HepG2 (cell line): ENCODE measurements at regions not wholly inside any gene's neighbourhood (a gene's known extent, or its start where the extent isn't known, plus 50 kb on each side); places are given as distances from the start of the nearest gene placed in this dataset.
"Not testable (repeated sequence)": the region's sequence is repeated elsewhere in the genome, so short reads cannot be mapped to it uniquely, and the experiment has no call there.

ENCODE experiments used
- ATAC-seq: fragments of 200-7000 bp; cut with Tn5 transposase; 3 replicates; pipeline ENCODE4 v1.9.1; 2020; ENCODE audit warnings: mild to moderate bottlenecking, moderate library complexity
- BruUV-seq: library from RNA; stranded (reverse); fragments of 400-500 nt; replicated peaks from 2 replicates; lab custom pipeline; 2021; lab: Mats Ljungman, UMichigan
- CTCF ChIA-PET: fragments of 300-600 bp; formaldehyde crosslinking; extraction: SDS; loops from one replicate; lab custom pipeline; 2021; ENCODE audit warnings: low total read pairs, inconsistent platforms, low intra/inter-chr PET ratio; lab: Yijun Ruan, JAX
- POLR2A ChIA-PET: fragments of 350-600 bp; sonication (Branson Sonifier 250); formaldehyde crosslinking; loops from one replicate; lab custom pipeline; 2020; ENCODE audit warnings: antibody characterized with exemption, inconsistent platforms; lab: Yijun Ruan, JAX
- DNase-seq: peaks from one replicate; pipeline ENCODE4 v3.0.0-alpha.2; 2015; ENCODE audit warnings: low spot score
- FAIRE-seq: peaks from 3 replicates; lab custom pipeline; 2011; peaks lifted over from hg19 to GRCh38; lab: Jason Lieb, UNC
- H2AFZ ChIP-seq: one replicate; pipeline ENCODE4 v1.6.1; 2011; ENCODE audit warnings: low read length, inconsistent platforms
- H3K27ac ChIP-seq: fragments of 300-600 bp; 3 replicates; pipeline ENCODE4 v1.8.0; 2011; ENCODE audit warnings: mixed run types, mild to moderate bottlenecking, mixed read lengths, low read length, inconsistent platforms; ENCODE audit not compliant: insufficient read depth; ENCODE audit errors: extremely low read length
- H3K27me3 ChIP-seq, 2 experiments: fragments of 200-600 bp in 1 of 2; 2 replicates in 1 of 2; 3 replicates in 1 of 2; pipeline versions ENCODE4 v1.6.0 to v1.8.0; 2011; ENCODE audit warnings: low read length in 2 of 2, mild to moderate bottlenecking in 2 of 2, moderate library complexity in 2 of 2, inconsistent platforms in 1 of 2; ENCODE audit not compliant: insufficient read depth in 2 of 2, control insufficient read depth in 1 of 2
- H3K36me3 ChIP-seq, 2 experiments: fragments of 200-600 bp in 1 of 2; replicated peaks in 1 of 2; 2 replicates in 1 of 2; 3 replicates in 1 of 2; pipeline versions ENCODE4 v1.5.1 to v1.8.0; 2011; ENCODE audit warnings: low read length in 2 of 2, inconsistent platforms in 1 of 2; ENCODE audit not compliant: insufficient read depth in 2 of 2, control insufficient read depth in 1 of 2
- H3K4me1 ChIP-seq: 2 replicates; pipeline ENCODE4 v1.5.1; 2012; ENCODE audit warnings: low read length, inconsistent platforms; ENCODE audit not compliant: insufficient read depth
- H3K4me2 ChIP-seq: 2 replicates; pipeline ENCODE4 v1.6.0; 2011; ENCODE audit warnings: low read depth, low read length, inconsistent platforms
- H3K4me3 ChIP-seq, 3 experiments: fragments of 200-600 bp in 1 of 3; sonication (generic), shearing (Covaris generic) in 1 of 3; replicated peaks in 1 of 3; 2 replicates each; pipeline ENCODE4 v1.5.1; 2011 to 2016; ENCODE audit warnings: low read length in 3 of 3, inconsistent platforms in 2 of 3, low read depth in 2 of 3, mild to moderate bottlenecking in 2 of 3, control low read depth in 1 of 3, mixed read lengths in 1 of 3; ENCODE audit not compliant: insufficient read depth in 1 of 3
- H3K79me2 ChIP-seq: one replicate; pipeline ENCODE4 v1.6.1; 2011; ENCODE audit warnings: low read length, inconsistent platforms; ENCODE audit not compliant: insufficient read depth
- H3K9ac ChIP-seq: 2 replicates; pipeline ENCODE4 v1.6.0; 2011; ENCODE audit warnings: mild to moderate bottlenecking, low read depth, low read length, inconsistent platforms; ENCODE audit not compliant: insufficient read depth
- H3K9me3 ChIP-seq: 2 replicates; pipeline ENCODE4 v1.5.1; 2012; ENCODE audit warnings: mild to moderate bottlenecking, low read length
- H4K20me1 ChIP-seq: 2 replicates; pipeline ENCODE4 v1.6.0; 2011; ENCODE audit warnings: inconsistent platforms, mild to moderate bottlenecking, low read length, moderate library complexity; ENCODE audit not compliant: insufficient read depth
- MATR3 ChIP-seq: sonication (generic); formaldehyde crosslinking; IDR thresholded peaks from 2 replicates; pipeline ENCODE4 v1.4.0; 2020; ENCODE audit warnings: missing genetic modification reagents
- NFIB ChIP-seq: sonication (generic); formaldehyde crosslinking; IDR thresholded peaks from 2 replicates; pipeline ENCODE4 v1.9.0; 2021; ENCODE audit warnings: missing genetic modification reagents, mild to moderate bottlenecking, borderline replicate concordance
- SALL1 ChIP-seq: sonication (generic); formaldehyde crosslinking; IDR thresholded peaks from 2 replicates; pipeline ENCODE4 v1.8.0; 2022; ENCODE audit warnings: mild to moderate bottlenecking, missing genetic modification reagents
- STAT5B ChIP-seq: sonication (generic); formaldehyde crosslinking; IDR thresholded peaks from 2 replicates; pipeline ENCODE4 v1.4.0; 2020; ENCODE audit warnings: missing genetic modification reagents
- THAP11 ChIP-seq: IDR thresholded peaks from 2 replicates; pipeline ENCODE4 v1.6.1; 2016; ENCODE audit warnings: missing biosample characterization, missing genetic modification reagents
- U2AF1 ChIP-seq: fragments of 200-400 bp; formaldehyde crosslinking; optimal IDR thresholded peaks from 2 replicates; pipeline ENCODE3; 2017; ENCODE audit warnings: mild to moderate bottlenecking, low read depth, low read length
- ZNF121 ChIP-seq: sonication (generic); formaldehyde crosslinking; IDR thresholded peaks from 2 replicates; pipeline ENCODE4 v1.5.0; 2020; ENCODE audit warnings: mild to moderate bottlenecking, missing genetic modification reagents
- ZNF224 ChIP-seq: sonication (generic); formaldehyde crosslinking; IDR thresholded peaks from 2 replicates; pipeline ENCODE4 v1.5.0; 2020; ENCODE audit warnings: mild to moderate bottlenecking, missing genetic modification reagents
- ZNF367 ChIP-seq: sonication (generic); formaldehyde crosslinking; IDR thresholded peaks from 2 replicates; pipeline ENCODE4 v1.4.0; 2020; ENCODE audit warnings: missing genetic modification reagents, borderline replicate concordance
- ZNF510 ChIP-seq: sonication (generic); formaldehyde crosslinking; IDR thresholded peaks from 2 replicates; pipeline ENCODE4 v1.4.0; 2020; ENCODE audit warnings: low read depth, mild to moderate bottlenecking, missing genetic modification reagents
- ZNF556 ChIP-seq: sonication (generic); formaldehyde crosslinking; IDR thresholded peaks from 2 replicates; pipeline ENCODE4 v1.4.0; 2020; ENCODE audit warnings: mild to moderate bottlenecking, missing genetic modification reagents, borderline replicate concordance
- WGBS: methylation state at CpG from one replicate; pipeline ENCODE4 v1.1.6; 2017; ENCODE audit warnings: low lambda C conversion rate; 5-methylcytosine and 5-hydroxymethylcytosine counted together
- in situ Hi-C: cut with HindIII; loops from 2 replicates; pipeline ENCODE4 v1.10.0; 2017; ENCODE audit warnings: low pct_unique_long_range_greater_than_20kb; ENCODE audit not compliant: extremely low pct_ligation_motif_present
- intact Hi-C: fragments of 100-400 bp; cut with micrococcal nuclease; formaldehyde crosslinking; loops from one replicate; pipeline ENCODE4 v1.10.0; 2022; ENCODE audit not compliant: unreplicated experiment
- TF ChIP-seq, protein P1 (sequence below): sonication (generic); formaldehyde crosslinking; IDR thresholded peaks from 2 replicates; pipeline ENCODE4 v1.5.0; 2020; ENCODE audit warnings: mild to moderate bottlenecking, missing genetic modification reagents
- TF ChIP-seq, protein P2 (sequence below): IDR thresholded peaks from 2 replicates; pipeline ENCODE4 v1.6.1; 2012; ENCODE audit warnings: low read length, improper control_type of control experiment

DNA sequence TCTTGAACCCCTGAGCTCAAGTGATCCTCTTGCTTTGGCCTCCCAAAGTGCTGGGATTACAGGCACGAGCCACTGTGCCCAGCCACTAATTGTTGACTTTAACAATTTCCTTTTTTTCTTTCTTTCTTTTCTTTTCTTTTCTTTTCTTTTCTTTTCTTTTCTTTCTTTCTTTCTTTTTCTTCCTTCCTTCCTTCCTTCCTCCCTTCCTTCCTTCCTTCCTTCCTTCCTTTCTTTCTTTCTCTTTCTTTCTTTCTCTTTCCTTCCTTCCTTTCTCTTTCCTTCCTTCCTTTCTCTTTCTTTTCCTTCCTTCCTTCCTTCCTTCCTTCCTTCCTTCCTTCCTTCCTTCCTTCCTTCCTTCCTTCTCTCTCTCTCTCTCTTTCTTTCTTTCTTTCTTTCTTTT lies 97.7 kb downstream of the TSN start:
- H4K20me1 ChIP-seq, H3K9me3 ChIP-seq, in situ Hi-C loops, intact Hi-C loops, H3K36me3 ChIP-seq, CTCF ChIA-PET, H3K4me2 ChIP-seq, ATAC-seq, H3K79me2 ChIP-seq, DNase-seq, FAIRE-seq, H2AFZ ChIP-seq, BruUV-seq, H3K4me1 ChIP-seq, H3K9ac ChIP-seq, POLR2A ChIA-PET, H3K4me3 ChIP-seq, H3K27ac ChIP-seq: not testable (repeated sequence)
- WGBS, result 0% methylated on average over 1 of the region's 1 CpG
- peaks cover 0 to 25% of the 10 kb centered on the region in 2 experiments; a peak in 2 of 5 replicates for H3K27me3 ChIP-seq

DNA sequence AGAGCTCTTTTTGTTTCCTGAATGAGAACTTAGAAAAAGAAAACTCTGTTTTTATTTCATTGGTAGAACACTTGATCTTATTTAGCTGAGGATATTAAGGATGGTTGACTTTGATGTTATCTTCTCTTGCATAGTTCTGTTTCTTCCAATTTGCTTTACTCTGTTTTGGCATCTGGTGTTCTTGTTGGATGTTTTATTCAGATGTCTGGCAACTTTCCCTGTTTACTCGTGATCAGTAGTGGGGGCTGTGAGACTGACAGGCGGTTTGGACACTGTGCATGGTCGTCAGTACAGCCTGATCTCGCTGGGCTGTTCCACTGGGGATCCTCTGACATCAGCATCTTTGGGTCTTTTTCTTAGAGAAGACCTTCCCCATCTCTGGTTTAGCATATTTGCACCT lies 100.1 kb downstream of the TSN start:
- no peak for FAIRE-seq
- H4K20me1 ChIP-seq, result no peaks in the 10 kb centered on the region
- in situ Hi-C loops, result no loop called here
- under 1% methylated on average over 4 of the region's 4 CpGs for WGBS
- H3K4me1 ChIP-seq, result no peaks in the 10 kb centered on the region
- no peak overlapping the region for H3K9ac ChIP-seq
- no peak overlapping the region for H3K4me2 ChIP-seq
- POLR2A ChIA-PET, result no interaction called here
- no peak overlapping the region for H3K4me3 ChIP-seq
- no peak overlapping the region for H3K27ac ChIP-seq
- DNase-seq, result no peak
- H2AFZ ChIP-seq, result no peak overlapping the region
- H3K9me3 ChIP-seq, result no peaks in the 10 kb centered on the region
- BruUV-seq, result no TSS peak
- CTCF ChIA-PET, result no interaction called here
- no peaks in the 10 kb centered on the region for H3K36me3 ChIP-seq
- H3K27me3 ChIP-seq, result peaks cover 0 to 9% of the 10 kb centered on the region in 2 experiments; a peak in 1 of 5 replicates
- no peaks in the 10 kb centered on the region for H3K79me2 ChIP-seq
- intact Hi-C loops, result no loop called here
- ATAC-seq, result no peak
- TF ChIP-seq STAT5B (CRISPR knock-in tag) (no peak), THAP11 (CRISPR knock-in tag) (no peak), NFIB (no peak), ZNF556 (CRISPR knock-in tag) (no peak), U2AF1 (no peak), ZNF367 (CRISPR knock-in tag) (no peak), MATR3 (CRISPR knock-in tag) (no peak), ZNF224 (no peak), SALL1 (CRISPR knock-in tag) (no peak), ZNF121 (CRISPR knock-in tag) (no peak), ZNF510 (CRISPR knock-in tag) (no peak)
- TF ChIP-seq, protein P1, sequence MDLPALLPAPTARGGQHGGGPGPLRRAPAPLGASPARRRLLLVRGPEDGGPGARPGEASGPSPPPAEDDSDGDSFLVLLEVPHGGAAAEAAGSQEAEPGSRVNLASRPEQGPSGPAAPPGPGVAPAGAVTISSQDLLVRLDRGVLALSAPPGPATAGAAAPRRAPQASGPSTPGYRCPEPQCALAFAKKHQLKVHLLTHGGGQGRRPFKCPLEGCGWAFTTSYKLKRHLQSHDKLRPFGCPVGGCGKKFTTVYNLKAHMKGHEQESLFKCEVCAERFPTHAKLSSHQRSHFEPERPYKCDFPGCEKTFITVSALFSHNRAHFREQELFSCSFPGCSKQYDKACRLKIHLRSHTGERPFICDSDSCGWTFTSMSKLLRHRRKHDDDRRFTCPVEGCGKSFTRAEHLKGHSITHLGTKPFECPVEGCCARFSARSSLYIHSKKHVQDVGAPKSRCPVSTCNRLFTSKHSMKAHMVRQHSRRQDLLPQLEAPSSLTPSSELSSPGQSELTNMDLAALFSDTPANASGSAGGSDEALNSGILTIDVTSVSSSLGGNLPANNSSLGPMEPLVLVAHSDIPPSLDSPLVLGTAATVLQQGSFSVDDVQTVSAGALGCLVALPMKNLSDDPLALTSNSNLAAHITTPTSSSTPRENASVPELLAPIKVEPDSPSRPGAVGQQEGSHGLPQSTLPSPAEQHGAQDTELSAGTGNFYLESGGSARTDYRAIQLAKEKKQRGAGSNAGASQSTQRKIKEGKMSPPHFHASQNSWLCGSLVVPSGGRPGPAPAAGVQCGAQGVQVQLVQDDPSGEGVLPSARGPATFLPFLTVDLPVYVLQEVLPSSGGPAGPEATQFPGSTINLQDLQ (CRISPR knock-in tag), result no peak
- TF ChIP-seq, protein P2, sequence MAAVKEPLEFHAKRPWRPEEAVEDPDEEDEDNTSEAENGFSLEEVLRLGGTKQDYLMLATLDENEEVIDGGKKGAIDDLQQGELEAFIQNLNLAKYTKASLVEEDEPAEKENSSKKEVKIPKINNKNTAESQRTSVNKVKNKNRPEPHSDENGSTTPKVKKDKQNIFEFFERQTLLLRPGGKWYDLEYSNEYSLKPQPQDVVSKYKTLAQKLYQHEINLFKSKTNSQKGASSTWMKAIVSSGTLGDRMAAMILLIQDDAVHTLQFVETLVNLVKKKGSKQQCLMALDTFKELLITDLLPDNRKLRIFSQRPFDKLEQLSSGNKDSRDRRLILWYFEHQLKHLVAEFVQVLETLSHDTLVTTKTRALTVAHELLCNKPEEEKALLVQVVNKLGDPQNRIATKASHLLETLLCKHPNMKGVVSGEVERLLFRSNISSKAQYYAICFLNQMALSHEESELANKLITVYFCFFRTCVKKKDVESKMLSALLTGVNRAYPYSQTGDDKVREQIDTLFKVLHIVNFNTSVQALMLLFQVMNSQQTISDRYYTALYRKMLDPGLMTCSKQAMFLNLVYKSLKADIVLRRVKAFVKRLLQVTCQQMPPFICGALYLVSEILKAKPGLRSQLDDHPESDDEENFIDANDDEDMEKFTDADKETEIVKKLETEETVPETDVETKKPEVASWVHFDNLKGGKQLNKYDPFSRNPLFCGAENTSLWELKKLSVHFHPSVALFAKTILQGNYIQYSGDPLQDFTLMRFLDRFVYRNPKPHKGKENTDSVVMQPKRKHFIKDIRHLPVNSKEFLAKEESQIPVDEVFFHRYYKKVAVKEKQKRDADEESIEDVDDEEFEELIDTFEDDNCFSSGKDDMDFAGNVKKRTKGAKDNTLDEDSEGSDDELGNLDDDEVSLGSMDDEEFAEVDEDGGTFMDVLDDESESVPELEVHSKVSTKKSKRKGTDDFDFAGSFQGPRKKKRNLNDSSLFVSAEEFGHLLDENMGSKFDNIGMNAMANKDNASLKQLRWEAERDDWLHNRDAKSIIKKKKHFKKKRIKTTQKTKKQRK, result no peak
